ENCODE measurements at regions not wholly inside any gene's neighbourhood (a gene's known extent, or its start where the extent isn't known, plus 50 kb on each side); places are given as distances from the start of the nearest gene placed in this dataset.

GRCh38 chr16:35798885-35799426 lies 2339.5 kb downstream of the TP53TG3F start:
- Histone ChIP-seq H3K27ac (ENCODE audit: low read depth, low read length) (no peak overlapping the region), H4K20me1 (ENCODE audit: insufficient read depth) (no peaks in the 10 kb centered on the region), H3K9ac (ENCODE audit: low read length) (no peak overlapping the region), H3K27me3 (ENCODE audit: insufficient read depth, low read length) (no peaks in the 10 kb centered on the region), H3K4me2 (ENCODE audit: low read length) (no peak overlapping the region), H3K9me2 (ENCODE audit: insufficient read depth) (no peaks in the 10 kb centered on the region), H3K4me1 (ENCODE audit: control insufficient read depth in 1 of 2, insufficient read depth in 2 of 2, low read length in 2 of 2) (peaks cover 0 to 15% of the 10 kb centered on the region in 2 experiments; a peak in 2 of 4 replicates), H3K9me3 (ENCODE audit: control insufficient read depth in 1 of 2, insufficient read depth in 1 of 2, low read depth in 1 of 2, low read length in 2 of 2) (no peaks in the 10 kb centered on the region), H2AFZ (ENCODE audit: low read depth, low read length, poor library complexity, severe bottlenecking) (no peak overlapping the region), H3K36me3 (ENCODE audit: control insufficient read depth in 1 of 2, insufficient read depth in 2 of 2, low read length in 2 of 2) (no peaks in the 10 kb centered on the region), H3K79me2 (ENCODE audit: insufficient read depth, low read length) (no peaks in the 10 kb centered on the region), H3K4me3 (replicated peaks in 1 of 2; ENCODE audit: low read depth in 1 of 2, low read length in 2 of 2) (no peak overlapping the region)
- ChIA-PET CTCF (no interaction called here), POLR2A (no interaction called here), RAD21 (ENCODE audit: low non-redundant PET in 1 of 2, low total read pairs in 2 of 2, uncharacterized antibody in 2 of 2, unreplicated experiment in 2 of 2) (no interaction called here)
- no peak for TF ChIP-seq ZNF274 (IDR thresholded peaks at IDR 0.05; ENCODE audit: low read depth, low read length)
- TF ChIP-seq CTCF (IDR thresholded peaks at IDR 0.05 in 2 of 3, conservative IDR thresholded peaks at IDR 0.05 in 1 of 3; ENCODE audit: borderline replicate concordance in 1 of 3, insufficient read depth in 1 of 3, low read depth in 2 of 3, low read length in 2 of 3) = no peak
- no peak for TF ChIP-seq ZFX (IDR thresholded peaks at IDR 0.05)
- TF ChIP-seq FOSL1 (IDR thresholded peaks at IDR 0.05; ENCODE audit: low read depth) = no peak
- TF ChIP-seq REST (IDR thresholded peaks at IDR 0.05; ENCODE audit: low read depth) = no peak
- TF ChIP-seq CBX3 (IDR thresholded peaks at IDR 0.05; ENCODE audit: low read depth) = no peak
- no peak for TF ChIP-seq EZH2 (IDR thresholded peaks at IDR 0.05)
- no peak for TF ChIP-seq SIN3A (IDR thresholded peaks at IDR 0.05; ENCODE audit: low read depth)
- TF ChIP-seq EGR1 (IDR thresholded peaks at IDR 0.05; ENCODE audit: low read depth) = no peak
- no peak for TF ChIP-seq YY1 (IDR thresholded peaks at IDR 0.05; ENCODE audit: extremely low read depth, insufficient replicate concordance, low read depth, low read length)
- TF ChIP-seq RAD21 (IDR thresholded peaks at IDR 0.05; ENCODE audit: low read depth) = no peak
- no peak for TF ChIP-seq CEBPB (IDR thresholded peaks at IDR 0.05; ENCODE audit: low read depth)
- TF ChIP-seq POLR2AphosphoS5 (IDR thresholded peaks at IDR 0.05; ENCODE audit: low read depth, low read length) = no peak
- no peak for TF ChIP-seq MAX (IDR thresholded peaks at IDR 0.05)
- TF ChIP-seq ATF3 (IDR thresholded peaks at IDR 0.05) = no peak
- TF ChIP-seq SP1 (IDR thresholded peaks at IDR 0.05; ENCODE audit: low read depth) = no peak
- TF ChIP-seq ELF1 (IDR thresholded peaks at IDR 0.05; ENCODE audit: borderline replicate concordance, low read depth) = no peak
- no peak for TF ChIP-seq SRF (IDR thresholded peaks at IDR 0.05; ENCODE audit: low read depth)
- TF ChIP-seq TCF7L2 (IDR thresholded peaks at IDR 0.05; ENCODE audit: borderline replicate concordance, extremely low read depth, insufficient read depth, insufficient read length) = no peak
- ATAC-seq (no peak), DNase-seq (ENCODE audit: low read depth, low spot score) (no peak)
- no TSS peak for BruUV-seq (replicated peaks)
- intact Hi-C loops (cut with micrococcal nuclease) = no loop called here

Data from HCT116 (cell line).